Prostate gland (tissue), 2 donors: ENCODE measurements at regions not wholly inside any gene's neighbourhood (a gene's known extent, or its start where the extent isn't known, plus 50 kb on each side); places are given as distances from the start of the nearest gene placed in this dataset.

Experiments
- POLR2A ChIP-seq: fragments of 450-650 bp; IDR thresholded peaks from one replicate; pipeline ENCODE4 v1.6.1; 2016; ENCODE audit warnings: antibody characterized with exemption, mild to moderate bottlenecking
- TF ChIP-seq, protein P1 (sequence below), 4 experiments: fragments of 200-600 bp in 2 of 4; fragments of 450-650 bp in 2 of 4; sonication (generic) in 2 of 4; IDR thresholded peaks; 1 replicate in 3 of 4; 2 replicates in 1 of 4; pipeline ENCODE4 v1.5.1; 2016 to 2019; ENCODE audit warnings: antibody characterized with exemption in 4 of 4, mild to moderate bottlenecking in 2 of 4, moderate library complexity in 2 of 4

- TF ChIP-seq, protein P1, sequence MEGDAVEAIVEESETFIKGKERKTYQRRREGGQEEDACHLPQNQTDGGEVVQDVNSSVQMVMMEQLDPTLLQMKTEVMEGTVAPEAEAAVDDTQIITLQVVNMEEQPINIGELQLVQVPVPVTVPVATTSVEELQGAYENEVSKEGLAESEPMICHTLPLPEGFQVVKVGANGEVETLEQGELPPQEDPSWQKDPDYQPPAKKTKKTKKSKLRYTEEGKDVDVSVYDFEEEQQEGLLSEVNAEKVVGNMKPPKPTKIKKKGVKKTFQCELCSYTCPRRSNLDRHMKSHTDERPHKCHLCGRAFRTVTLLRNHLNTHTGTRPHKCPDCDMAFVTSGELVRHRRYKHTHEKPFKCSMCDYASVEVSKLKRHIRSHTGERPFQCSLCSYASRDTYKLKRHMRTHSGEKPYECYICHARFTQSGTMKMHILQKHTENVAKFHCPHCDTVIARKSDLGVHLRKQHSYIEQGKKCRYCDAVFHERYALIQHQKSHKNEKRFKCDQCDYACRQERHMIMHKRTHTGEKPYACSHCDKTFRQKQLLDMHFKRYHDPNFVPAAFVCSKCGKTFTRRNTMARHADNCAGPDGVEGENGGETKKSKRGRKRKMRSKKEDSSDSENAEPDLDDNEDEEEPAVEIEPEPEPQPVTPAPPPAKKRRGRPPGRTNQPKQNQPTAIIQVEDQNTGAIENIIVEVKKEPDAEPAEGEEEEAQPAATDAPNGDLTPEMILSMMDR (IDR thresholded peaks at IDR 0.05), result no peak
- TF ChIP-seq POLR2A, result no peak
These were observed 240.3 kb upstream of the CELF4 start for GRCh38 chr18:37805773-37806404.
